NCI-H82 treated with DMSO at 0.1 percent for 48 hours (cell line): ENCODE measurements at regions not wholly inside any gene's neighbourhood (a gene's known extent, or its start where the extent isn't known, plus 50 kb on each side); places are given as distances from the start of the nearest gene placed in this dataset.

Source experiments
- DNase-seq: peaks from one replicate; lab custom pipeline; 2025; ENCODE audit not compliant: unreplicated experiment; lab: John Stamatoyannopoulos, UW

DNA sequence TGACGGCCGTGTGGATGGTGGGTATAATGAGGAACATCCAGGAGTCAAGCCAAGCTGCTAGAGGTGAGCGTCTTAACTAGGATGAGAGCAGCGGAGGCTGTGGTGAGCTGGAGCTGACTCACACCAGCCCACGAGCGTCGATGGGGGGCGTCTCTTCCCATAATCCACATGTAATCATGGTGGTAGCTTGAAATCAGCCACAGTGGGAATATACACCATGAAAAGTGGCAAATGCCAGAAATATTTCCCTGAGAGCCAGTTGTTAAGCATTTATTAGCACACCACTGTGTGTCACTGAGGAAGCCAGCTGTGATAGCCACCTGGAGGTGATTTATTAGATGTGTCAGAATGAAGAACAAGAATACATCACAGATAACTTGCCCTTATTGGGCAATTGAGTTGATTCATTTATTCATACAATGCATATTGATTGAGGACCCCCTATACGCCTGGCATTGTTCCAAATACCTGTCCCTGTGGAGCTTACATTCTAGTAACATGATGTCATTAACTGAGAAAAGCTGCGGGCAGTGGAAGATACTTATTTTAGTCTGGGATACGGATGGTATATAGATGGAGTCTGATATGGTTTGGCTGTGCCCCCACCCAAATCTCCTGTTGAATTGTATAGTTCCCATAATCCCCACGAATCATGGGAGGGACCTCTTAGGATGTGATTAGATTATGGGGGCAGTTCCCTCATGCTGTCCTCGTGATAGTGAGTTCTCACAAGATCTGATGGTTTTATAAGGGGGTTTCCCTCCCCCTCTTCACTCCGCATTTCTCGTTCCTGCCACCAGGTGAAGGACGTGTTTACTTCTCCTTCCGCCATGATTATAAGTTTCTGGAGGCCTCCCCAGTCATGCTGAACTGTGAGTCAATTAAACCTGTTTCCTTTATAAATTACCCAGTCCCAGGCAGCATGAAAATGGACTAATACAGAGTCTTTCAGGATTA, 473.4 kb downstream of the METTL15 start:
- no peak for DNase-seq

DNA sequence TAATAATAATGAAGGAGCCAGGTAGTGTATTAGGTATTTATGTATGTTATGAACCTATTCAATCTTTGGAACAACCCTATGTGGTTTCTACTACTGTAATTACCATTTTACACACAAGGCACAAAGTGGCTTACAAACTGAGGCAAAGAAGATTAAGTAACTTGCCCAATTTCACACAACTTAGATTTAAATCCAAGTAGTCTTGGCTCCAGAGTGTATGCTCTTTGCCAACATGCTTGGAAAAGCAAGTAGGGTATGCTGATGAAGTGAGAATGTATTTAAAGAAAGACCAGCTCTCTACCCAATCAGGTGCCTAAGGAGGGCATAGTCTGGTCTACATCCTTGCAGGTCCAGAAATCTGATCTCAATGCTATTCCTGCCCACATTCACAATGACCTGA, 463.2 kb downstream of the METTL15 start:
- DNase-seq, result no peak

DNA sequence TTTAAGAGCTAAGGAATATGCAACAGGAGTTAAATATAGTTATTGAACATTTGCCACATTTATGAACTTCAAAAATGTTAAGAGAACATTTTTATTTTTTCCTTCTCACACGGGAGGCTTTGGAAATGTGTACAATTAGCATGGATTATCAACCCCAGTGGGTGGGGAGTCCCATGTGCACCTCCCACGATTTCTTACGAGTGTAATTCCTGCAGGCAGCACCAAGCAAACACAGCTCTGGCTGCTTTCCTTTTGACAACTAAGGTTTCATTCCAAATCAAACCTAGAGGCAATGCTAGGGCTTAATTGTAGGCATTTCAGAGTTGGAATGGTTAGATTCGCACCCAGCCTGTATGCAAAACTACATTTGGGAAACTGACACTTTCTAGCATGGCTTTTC, 460.9 kb downstream of the METTL15 start:
- no peak for DNase-seq

DNA sequence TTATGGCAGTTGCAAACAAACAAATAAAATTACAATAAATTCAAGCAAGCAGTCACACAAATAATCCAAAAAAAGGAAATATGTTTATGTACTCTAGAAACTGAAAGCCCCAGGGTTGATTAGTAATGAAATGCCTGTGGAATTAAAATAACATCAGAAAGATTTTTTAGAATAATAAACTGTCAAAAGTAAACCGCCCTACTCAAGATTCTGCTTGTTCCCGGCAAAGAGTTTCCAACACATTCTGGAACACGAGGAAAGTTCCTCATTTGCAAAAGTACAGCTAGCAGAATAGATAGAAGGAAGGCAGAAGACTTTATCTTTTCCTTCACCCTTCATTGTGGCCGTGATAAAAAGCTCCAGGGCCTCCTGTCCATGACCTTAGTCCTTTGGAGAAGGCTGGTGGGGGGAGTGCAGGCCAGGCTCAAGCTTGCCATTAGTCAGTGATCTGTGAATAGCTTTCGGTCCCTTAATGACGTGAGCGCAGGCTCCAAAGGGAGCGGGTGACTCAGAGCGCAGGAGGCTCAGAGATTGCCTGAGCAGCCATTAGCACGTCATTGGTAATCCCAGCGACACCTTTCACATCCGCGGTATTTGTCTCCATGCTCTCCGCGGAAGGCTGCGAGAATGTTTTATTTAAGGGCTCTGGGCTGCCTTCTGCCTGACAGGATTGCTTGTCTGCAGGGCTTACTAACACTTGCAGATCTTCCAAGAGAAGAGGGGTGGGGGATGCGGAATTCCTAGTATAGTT, 458.3 kb downstream of the METTL15 start:
- DNase-seq, result peak; percentile 1

DNA sequence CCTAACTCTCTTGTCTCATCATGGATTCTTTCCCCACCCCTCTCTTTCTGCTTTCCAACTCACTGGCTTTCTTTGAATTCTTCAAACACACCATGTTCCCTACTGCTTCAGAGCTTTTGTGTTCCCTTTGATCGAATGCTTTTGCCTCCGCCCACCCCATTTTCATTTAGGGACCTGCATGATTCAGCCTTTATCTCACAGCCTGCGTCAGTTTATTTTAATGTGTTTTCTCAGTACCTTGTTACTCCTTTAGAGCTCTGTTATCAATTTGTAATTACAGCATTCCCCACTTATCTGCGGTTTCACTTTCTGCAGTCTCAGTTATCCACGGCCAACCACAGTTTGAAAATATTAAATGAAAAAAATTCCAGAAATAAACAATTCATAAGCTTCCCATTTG, 451.3 kb downstream of the METTL15 start:
- DNase-seq, result no peak

DNA sequence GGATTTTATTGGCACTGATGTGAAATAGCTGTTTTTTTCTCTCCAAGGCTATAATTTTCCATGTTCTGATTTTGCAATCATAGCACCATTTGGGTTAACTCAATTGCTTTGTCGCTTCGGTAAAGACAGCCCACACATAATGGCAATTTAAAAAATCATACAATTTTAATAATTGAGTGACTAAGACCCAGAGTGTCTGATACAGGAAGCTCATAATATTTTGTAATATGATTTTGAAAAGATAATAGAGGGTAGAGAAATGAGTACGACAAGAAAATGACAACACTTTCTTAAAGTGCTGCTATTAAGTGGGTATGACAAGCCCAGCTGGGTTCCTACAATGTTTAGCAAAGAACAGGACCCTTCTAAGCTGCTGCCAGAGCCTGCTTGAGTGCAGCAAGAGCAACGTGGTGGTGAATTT, 439.1 kb downstream of the METTL15 start:
- DNase-seq, result no peak

DNA sequence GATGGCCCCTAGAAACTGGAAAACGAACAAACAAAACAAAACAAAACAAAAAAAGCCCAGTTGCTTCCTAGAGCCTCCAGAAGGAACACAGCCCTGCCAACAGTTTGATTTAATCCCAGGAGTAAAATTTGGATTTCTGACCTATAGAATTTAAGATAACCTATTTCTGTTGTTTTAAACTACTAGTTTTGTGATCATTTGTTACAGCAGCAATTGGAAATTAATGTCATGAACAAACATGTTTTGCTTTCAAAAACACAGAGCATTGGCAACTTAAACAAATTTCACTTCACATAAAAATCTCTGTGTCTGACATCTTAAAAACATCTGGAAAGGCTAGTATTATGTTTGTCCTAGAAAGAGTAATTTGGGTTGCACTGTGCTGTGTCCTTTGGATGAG, 437.3 kb downstream of the METTL15 start:
- no peak for DNase-seq

DNA sequence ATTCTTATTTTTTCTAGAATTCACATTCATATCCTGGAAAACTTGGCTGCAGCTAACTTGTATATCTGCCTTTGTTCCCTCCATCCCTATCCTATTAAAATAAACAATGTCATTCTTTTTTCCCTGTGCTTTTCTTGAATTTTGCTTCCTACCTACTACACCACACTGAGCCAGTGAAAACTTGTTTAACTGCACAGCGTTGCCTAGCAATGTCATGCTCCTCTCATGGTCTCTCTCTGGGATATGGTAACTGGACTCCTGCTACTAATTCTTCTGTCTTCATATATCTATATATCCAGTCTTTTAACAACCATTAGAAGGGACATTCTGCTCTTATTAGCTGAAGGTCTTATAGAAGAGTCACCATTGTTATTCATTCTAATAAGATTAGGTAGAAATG, 434.4 kb downstream of the METTL15 start:
- no peak for DNase-seq

DNA sequence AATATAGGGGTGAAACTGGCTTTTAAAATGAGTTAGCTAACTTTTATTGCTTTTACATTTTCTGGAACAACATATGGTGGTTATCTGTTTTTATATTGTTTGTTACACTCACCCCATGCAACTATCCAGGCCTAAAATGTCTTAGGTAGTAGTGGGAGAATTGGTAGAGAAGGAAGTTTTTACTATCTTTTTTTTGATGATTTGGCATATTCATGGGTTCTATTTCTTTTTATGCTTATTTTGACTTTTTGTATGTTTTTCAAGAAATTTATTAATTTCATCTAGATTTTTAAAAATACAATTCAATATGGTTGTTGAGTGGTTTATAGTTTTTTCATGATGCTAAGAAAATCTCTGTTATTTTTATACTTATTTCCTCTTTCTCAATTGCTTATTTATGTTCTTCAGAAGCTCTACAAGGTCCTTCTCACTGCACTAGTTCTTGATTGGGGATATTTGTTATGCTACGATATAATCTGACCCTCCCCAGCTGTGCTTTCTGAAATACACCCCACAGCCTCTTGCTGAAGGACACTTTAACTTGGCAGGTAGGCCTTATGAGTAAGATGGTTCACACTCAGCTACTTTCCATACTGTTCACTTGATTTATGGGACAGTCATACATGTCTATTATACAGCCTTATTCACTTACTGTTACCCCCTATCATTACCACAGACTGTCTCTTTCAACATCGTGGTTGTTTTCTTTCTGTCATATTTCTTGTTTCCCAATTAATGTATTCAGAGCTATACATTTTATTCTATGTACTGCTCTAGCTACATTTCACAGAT, 431.2 kb downstream of the METTL15 start:
- DNase-seq, result no peak

DNA sequence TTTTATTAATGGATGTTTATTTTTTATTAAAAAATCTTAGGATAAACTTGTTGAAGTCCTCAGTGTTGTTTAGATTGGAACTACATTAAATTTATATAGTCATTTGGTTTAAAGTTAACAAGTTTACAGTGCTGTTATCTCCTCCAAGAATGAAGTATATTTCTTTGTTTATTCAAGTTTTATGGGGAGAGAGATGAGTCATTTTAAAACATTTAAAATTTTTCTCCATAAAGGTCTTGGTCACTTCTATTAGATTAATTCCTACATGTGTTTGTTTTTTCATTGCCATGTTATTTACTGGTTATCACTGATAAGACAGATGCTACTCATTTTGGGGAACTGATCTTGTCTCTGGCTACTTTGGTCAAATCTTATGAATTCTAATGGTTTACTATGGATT, 429.6 kb downstream of the METTL15 start:
- no peak for DNase-seq

DNA sequence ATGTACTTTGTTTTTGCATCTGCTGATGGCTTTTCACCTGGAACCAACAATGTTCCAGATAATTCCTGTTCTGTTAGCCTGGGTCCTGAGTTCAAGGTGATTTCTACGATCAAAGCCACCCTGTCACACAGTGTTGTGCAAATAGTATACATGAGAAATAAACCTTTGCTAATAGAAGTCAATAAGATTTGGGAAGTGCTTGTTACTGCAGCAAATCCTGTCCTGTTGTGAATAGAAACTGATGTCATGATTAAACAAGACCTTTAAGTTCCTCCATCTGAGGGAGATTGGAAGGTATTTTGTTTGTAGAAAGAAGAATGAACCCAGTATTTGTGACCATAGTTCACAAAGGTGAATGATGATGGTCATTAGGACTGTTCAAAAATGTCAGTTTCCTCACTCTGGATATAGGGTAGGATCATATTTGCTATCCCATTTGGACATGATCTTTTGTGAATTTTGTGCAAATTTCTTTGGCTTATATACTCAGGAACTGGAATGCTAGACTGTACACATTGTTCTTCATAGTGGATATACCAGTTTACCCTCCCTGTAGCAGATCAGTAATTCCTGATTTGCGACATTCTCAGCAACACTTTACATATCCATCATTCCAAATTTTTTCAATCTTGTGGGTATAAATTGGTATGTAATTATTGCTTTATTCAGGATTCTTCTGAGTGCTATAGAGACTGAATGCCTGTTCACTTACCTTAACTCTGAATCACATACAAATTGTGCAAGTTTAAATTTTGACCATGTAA, 428.5 kb downstream of the METTL15 start:
- DNase-seq, result no peak

DNA sequence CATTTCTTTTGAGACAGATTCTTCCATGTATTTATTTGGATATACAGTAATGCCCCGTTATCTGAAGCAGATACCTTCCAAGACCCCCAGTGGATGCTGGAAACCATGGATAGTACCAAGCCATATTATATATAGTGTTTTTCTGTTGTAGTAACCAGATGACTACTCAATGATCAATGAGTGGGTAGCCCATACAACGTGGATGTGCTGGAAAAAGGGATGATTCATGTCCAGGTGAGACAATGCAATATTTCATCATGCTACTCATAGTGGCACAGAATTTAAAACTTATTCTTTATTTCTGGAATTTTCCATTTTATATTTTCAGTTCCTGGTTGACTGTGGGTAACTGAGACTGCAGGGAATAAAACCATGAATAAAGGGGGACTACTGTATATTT, 427.5 kb downstream of the METTL15 start:
- DNase-seq, result no peak

DNA sequence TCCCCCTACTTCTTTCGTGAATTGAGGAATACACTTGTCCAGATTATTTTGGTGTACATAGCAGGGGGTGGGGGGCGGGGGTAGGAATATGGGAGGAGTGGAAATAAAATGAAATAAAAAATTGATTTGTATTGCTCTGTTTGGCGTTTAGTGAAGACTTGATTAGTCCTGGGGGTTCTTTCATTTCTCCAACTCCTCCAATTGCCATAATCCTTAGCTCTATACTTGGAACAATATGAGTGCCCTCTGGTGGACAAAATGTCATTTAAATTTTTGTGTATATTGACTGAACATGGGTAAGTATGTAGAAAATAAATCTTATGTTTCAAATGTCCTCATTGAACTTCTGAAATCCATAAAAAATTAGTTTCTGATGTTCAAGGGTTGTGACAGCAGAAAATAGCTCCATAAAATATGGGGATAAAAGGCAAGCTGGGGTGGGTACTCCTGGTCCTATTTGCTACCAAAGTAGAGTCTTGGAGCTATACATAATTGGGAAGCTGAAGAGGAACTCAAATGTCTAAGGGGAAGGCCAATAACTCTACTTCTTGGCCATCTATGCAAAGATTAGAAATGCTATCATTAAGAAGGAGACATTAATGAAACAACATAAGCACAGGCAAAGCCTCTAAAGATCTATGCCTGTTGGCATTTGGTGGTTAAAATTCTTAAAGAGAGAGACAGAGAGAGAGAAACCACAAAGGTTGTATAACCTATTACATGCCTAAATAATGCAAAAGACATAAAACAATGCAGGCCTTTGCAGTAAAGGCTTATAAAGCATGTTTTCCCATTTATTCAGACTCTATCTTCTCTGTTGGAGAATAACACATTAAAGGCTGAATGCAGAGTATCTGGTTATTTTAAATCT, 421.6 kb downstream of the METTL15 start:
- no peak for DNase-seq

DNA sequence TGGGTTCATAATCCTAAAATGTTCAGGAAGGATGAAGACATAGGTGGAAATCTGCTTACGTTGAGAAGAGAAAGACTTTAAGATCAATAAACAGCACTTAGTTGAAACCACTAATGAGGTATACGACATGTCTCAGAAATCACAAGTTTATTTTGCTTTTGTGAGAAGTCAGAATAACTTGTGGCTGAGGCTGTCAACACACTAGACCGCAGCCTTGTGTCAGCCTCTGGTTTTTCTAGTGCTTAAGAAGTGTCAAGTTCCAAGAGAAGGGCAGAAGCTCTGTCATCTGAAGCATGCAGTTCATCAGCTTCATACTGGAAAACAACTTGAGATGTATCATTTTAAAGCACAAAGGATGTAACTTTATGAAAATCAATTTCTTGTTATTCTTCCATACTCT, 420.9 kb downstream of the METTL15 start:
- DNase-seq, result no peak

DNA sequence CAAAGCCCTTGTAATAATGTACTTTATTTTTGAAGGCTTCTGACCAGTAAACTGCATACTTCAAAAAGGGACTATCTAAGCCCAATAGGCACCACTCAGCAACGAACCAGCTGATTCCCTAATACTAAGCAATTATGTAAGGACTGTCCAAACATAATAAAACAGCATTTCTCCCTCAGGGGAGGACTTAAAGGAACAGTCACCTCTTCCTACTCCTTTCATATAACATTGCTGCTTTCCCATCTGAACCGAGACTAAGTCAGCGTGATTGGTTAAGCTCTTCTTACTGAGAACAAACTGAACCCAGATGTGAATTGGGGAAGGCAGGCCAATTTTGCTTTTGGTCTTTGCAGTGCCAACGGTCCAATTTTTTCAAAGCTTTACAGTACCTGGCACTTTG, 420.0 kb downstream of the METTL15 start:
- DNase-seq, result no peak

DNA sequence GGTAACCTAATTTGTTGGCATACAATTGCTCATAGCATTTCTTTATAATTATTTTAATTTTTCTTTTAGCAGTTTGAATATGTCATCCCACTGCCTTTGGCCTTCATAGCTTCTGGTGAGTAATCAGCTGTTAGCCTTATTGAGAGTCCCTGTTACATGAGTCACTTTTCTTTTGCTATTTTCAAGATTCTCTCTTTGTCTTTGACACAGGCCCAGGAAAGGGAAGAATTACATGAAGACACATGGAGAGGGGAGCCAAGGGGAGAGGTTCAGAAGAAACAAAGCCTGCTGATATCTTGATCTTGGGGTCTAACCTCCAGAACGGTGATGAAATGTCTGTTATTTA, 418.2 kb downstream of the METTL15 start:
- no peak for DNase-seq

DNA sequence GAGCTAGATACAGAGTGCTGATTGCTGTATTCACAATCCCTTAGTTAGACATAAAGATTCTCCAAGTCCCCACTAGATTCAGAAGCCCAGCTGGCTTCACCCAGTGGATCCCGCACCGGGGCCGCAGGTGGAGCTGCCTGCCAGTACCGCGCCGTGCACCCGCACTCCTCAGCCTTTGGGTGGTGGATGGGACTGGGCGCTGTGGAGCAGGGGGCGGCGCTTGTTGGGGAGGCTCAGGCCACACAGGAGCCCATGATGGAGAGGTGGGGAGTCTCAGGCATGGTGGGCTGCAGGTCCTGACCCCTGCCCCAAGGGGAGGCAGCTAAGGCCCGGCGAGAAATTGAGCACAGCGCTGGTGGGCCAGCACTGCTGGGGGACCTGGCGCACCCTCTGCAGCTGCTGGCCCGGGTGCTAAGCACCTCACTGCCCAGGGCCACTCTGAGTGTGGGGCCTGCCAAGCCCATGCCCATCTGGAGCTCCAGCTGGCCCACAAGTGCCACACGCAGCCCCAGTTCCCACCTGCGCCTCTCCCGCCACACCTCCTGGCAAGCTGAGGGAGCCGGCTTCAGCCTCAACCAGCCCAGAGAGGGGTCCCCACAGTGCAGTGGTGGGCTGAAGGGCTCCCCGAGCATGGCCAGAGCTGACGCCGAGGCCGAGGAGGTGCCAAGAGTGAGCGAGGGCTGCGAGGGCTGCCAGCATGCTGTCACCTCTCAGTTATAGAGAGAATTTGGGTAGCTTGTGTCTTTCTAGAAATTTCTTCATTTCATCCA, 417.6 kb downstream of the METTL15 start:
- no peak for DNase-seq

DNA sequence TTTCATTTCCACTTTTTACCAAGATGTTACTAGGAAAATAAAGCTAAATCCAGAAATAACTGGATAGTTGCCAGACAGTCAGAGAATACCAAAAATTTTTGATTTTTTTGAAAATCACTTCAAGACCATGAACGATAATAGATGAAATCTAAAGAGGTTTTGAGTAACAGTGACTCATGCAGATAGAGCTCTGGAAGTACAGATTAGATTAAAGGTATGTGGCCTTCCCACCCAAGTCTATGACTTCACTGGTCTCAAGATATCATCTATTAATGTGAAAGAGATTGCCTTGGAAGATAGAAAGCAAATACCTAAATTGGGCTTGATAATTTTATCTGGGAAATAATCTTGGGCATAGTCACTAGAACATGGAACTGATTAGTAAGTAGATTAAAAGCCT, 415.9 kb downstream of the METTL15 start:
- DNase-seq, result no peak

DNA sequence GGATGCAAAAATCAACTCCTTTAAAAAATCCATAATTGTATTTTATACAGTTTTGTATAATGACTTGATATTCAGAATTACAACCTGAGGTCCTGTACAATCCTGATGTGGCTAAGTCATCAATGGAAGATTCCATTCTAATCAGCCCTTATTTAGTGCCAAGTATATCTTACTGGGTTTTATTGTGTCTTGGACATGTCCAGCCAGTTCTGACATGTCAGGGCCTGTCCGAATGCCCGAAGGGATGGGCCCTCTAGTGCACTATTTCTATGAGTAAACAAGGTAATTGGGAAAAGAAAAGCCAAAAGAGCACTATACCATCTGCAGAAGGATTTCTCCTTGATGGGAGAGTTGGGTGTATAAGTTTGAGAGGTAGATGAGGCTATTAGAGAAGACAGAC, 412.9 kb downstream of the METTL15 start:
- DNase-seq, result no peak
